ENCODE measurements at regions not wholly inside any gene's neighbourhood (a gene's known extent, or its start where the extent isn't known, plus 50 kb on each side); places are given as distances from the start of the nearest gene placed in this dataset.
"Not testable (repeated sequence)": the region's sequence is repeated elsewhere in the genome, so short reads cannot be mapped to it uniquely, and the experiment has no call there.

DNA sequence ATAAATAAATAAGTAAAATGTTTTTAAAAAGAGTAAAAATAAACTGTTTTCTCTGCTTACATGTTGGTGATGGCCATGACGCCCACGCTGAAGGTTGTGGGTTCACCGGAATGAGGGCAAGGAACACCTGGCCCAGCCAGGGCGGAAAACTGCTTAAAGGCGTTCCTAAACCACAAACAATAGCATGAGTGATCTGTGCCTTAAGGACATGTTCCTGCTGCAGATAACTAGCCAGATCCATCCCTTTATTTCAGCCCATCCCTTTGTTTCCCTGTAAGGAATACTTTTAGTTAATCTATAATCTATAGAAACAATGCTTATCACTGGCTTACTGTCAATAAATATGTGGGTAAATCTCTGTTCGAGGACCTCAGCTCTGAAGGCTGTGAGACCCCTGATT lies 63.3 kb upstream of the CEP78 start:
- DNase-seq, result not testable (repeated sequence)

DNA sequence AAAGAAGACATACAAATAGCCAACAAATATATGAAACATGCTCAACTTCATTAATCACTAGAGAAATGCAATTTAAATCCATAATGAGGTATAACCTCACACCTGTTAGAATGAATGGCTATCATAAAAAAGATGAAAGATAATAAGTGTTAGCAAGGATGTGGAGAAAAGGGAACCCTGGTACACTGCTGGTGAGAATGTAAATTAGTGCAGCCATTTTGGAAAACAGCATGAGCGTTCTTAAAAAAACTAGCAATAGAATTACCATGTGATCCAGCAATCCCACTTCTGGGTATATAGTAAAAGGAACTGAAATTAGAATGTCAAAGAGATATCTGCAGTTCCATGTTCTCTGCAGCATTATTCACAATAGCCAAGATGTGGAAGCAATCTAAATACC lies 64.2 kb upstream of the CEP78 start:
- no peak for DNase-seq

DNA sequence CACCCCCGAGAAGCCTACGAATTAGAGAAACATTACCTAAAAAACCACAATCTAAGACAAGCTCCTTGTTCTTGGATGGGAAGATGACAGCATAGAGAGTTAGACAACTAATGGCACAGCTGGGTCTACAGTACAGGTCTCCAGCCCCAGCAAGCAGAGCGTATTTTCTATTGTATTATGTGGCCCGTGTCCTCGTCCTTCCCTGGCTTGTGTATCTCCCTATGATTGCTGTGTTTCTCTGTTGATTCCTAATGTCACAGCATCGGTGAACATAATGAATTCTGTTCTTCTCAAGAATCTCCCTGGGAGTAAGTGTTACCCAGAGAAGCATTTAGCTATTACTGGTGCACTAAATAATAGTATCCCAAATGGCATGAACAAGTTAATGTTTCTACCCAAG lies 66.8 kb upstream of the CEP78 start:
- DNase-seq, result no peak

DNA sequence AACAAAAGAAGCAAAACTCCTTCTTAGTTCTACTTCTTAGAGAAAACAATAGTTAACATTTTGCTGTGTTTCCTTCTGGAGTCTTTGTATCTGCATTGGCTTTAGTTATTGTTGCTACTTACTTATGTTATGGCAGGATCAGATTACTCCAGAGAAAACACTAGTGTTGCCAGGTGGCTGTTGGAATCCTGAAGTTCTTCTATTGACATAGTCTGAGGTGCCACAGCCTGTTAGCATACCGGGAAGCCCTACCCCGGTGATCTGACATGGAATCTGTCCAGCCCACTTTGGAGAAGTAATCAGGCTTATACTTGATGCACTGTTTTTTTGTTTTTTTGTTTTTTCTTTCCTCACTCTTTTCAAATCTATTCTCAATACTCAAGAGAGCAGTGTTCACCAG lies 68.5 kb upstream of the CEP78 start:
- DNase-seq, result peak; percentile 50

DNA sequence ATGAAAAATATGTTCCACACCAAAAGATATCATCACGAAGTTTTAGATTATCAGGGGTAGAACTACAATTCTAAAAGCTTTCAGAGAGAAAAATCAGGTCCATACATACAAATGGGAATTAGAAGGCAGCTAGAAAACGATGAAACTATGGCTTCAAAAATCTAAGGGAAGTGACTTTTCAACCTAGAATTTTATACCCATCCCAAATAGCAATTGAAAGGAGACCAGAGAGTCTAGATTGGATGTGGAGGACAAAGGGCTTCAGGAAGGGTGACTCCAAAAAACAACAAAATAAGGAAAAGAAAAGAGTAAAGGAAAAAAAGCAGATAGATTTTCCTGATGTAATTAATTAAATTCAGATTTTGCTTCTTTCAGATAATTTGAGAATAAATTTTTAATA lies 72.0 kb upstream of the CEP78 start:
- no peak for DNase-seq

DNA sequence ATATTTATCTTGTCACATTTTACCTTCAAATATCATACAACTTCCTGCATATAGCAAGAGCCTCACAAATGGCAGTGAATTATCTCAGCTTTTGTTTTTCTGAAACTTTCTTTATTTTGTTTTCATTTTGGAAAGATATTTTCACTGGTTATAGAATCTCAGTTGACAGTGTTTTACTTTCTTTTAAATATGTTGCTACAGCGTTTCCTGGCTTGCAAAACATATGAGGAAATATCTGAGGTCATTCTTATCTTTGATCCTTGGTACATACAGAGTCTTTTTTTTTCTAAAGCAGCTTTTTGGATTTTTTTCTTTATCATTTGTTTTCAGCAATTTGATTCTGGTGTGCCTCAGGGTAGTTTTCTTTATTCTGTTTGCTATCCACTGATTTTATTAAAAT lies 77.6 kb upstream of the CEP78 start:
- peak; percentile 34 for DNase-seq

DNA sequence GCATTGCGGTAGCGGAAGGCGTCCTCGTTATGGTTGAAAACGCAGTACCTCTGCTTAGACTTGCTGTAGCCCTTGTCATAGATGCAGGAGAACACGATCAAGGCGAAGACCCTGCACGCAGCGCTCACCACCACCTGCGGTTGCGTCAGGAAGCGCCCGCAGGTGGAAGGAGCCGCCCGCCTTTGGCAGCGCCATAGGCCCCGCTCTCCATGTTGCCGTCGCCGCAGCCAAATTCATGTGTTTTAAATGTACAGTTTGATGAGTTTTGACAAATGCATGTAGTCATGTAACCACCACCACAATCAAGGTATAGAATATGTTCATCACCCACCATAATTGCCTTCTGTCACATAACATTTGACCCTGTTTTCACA lies 84.9 kb upstream of the CEP78 start:
- DNase-seq, result no peak

DNA sequence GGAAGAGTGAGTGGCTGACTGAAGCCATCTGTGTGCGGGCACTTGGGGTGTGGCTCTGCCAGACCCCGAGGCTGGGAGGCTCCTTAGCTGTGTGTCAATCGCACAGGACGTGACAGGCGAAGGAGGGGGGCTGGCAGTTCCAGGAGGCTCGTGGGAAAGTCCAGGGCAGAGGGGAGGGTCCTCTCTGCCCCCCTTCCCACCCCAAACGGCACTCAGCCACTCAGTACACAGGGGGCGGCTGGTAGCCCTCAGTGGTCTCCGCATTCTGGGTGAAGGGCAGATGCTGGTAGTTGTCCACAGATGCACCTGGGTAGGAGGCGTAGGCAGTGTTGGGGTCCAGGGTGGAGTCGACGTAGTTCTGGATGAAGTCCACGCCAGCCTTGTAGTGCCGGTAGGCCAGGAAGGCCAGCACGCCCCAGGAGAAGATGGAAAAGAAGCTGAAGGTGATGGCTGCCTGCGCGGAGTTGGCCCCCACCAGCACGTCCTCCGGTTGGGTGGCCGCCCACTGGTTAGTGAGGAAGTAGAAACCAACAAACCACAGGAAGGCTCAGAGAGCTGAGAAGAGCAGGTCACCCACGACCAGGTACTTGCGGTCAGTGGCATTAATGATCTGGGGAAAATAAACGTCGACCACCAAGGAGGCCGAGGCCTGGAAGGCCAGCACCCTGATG lies 85.4 kb upstream of the CEP78 start:
- no peak for DNase-seq

DNA sequence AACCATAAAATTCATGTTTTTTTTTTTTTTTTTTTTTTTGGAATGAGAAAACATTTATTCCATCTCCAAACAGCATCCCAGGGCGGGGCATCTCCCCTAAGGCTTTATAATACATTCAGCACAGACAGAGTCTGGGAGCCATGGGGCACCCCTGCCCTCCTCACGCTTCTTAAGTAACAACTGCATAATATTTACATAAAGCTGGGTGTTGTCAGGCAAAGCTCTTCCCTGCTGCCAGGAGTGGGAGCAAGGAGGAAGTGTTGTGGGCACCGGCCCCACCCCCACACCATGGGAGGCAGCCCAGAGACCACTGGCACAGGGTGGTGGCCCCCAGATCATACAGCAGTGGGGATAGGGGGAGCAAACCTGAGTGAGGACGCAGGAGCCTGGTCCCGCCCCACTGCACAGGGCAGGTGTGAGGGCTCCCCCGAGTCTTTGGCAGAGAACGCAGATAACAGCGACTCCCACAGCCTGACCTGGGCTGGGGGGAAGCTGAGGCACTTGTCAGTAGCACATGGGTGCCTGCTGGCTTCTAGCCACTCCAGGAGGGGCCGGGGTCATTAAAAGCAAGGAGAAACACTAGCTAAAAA lies 86.1 kb upstream of the CEP78 start:
- no peak for DNase-seq

DNA sequence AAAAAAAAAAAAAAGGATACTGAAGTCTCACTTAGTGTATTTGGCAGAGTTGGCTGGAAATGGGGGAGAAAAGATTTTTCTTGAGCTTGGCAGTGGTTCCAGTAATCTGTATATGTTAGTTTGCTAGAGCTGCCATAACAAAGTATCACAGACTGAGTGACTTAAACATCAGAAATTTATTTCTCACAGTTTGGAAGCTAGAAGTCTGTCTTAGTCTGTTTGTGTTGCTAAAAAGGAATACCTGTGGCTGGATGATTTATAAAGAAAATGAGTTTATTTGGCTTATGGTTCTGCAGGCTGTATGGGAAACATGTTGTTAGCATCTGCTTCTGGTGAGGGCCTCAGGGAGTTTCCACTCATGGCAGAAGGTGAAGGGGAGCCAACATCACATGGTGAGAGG lies 89.6 kb upstream of the CEP78 start:
- no peak for DNase-seq

DNA sequence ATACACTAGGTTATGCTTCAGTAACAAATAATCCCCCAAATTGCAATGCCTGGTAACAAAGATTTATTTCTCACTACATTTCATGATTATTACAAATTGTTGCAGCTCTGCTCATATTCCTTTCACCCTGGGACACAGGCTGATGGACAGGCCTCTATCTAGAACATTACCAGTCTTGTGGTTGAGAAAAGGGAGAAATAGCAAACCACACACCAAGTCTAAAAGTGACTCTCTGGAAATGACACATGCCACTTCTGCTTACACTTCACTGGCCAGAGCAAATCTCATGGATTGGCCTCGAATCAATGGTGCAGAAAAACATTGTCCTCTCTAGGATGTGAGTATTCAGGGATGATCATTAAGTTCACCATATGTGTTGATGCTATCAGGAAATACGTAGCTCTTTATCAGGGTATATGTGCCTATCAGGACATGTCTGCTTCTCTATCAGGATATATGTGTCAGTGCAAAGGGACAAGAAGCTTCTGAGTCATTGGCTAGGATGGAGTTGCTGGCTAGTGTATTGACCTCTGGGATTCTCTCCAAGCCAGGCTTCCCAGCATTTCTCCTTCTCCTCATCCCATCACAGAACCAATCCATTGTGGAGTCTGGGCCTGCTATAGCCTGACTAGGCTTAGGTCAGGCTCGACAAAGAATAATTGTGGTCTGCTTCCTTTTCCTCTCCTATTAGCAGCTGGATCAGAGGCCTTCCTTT lies 91.1 kb upstream of the CEP78 start:
- DNase-seq, result peak; percentile 93

DNA sequence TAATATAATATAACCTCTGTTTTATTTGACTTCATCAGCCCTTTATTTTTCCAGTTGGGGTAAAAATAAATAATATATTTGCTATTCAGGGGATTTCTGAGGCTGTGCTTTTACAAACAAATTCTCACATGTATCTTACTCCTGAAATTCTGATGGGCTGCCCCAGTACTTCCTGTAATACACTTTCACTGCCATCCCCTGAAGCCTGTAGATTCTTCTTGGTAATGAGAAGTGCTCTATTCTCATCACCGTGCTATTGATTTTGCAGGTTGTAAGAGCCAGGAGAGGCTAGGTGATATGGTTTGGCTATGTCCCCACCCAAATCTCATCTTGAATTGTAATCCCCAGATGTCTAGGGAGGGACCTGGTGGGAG lies 91.9 kb upstream of the CEP78 start:
- no peak for DNase-seq

DNA sequence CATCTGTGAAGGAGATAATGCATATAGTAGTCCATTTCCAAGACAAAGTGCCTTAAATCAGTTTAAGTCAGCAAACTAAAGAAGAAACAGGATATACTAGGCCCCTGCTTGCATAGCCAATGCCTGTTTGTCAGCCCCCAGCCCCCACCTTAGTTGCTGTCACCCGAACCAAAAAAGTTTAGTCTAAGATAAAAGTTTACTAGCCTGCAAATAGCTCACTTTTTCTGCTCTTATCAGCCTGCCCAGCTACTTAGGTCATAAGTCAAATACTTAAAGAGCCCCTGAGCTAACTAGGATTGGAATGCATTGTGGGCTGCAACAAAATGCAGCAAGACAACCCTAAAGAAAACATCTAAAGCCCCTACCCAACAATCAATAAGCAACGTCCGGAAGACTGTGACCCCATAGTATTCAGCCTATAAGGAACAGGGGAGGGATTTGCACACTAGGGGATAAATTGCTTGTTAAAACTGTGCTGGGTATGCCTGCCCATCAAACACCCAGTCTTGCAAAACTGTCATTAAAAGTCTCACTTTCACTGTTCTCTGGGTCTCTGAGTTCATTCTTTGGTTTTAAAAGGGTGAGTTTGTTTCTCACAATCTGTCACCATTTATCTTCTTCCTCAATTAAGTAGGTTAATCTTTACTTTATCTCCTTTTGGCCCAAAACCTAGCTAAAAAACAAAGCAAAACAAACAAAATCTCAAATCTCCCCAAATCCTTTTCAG lies 92.4 kb upstream of the CEP78 start:
- no peak for DNase-seq

DNA sequence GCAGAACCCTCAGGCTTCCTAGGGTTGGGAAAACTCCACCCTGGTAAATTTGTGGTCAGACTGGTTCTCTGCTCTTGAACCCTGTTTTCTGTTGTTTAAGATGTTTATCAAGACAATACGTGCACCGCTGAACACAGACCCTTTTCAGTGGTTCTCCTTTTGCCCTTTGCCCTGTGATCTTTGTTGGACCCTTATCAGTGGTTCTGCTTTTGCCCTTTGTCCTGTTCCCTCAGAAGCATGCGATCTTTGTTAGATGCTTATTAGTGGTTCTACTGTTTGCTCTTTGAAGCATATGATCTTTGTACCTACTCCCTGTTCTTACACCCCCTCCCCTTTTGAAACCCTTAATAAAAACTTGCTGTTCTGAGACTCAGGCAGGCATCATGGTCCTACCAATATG lies 93.6 kb upstream of the CEP78 start:
- DNase-seq, result not testable (repeated sequence)

DNA sequence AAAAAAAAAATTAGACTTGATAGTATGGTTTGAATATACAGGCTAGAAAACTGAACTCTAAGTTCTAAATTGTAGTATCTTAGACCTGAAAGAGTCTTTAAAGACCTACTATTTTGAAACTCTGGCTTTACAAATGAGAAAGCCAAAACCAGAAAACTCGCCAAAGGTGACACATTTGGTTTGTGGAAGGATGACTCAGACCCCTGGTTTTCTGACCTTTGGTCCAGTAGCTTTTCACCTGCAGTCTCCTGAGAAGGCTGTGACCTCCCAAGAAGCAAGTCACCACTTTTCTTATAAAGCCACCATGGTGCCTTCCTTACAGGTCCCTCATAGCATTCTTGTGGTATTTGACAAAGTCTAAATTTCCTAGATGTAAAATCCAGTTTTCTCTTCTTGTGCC lies 102.1 kb upstream of the CEP78 start:
- no peak for DNase-seq

DNA sequence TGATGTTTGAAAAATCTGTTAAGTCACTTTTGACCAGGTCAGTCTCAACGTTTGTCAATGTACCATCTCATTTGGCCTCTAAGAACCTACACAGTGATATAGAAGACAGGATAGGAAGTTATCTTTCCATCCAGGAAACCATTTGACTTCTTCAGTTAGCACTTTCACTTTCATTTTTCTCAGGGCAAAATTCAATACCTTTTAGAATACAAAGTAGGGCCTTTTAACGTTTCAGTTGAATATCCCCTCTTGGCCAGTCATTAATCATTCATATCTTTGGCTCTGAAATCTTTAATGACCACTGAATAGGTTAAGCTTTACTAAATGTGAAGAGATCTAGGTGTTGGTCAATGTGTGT lies 101.1 kb upstream of the GNAQ start:
- peak; percentile 12 for DNase-seq

DNA sequence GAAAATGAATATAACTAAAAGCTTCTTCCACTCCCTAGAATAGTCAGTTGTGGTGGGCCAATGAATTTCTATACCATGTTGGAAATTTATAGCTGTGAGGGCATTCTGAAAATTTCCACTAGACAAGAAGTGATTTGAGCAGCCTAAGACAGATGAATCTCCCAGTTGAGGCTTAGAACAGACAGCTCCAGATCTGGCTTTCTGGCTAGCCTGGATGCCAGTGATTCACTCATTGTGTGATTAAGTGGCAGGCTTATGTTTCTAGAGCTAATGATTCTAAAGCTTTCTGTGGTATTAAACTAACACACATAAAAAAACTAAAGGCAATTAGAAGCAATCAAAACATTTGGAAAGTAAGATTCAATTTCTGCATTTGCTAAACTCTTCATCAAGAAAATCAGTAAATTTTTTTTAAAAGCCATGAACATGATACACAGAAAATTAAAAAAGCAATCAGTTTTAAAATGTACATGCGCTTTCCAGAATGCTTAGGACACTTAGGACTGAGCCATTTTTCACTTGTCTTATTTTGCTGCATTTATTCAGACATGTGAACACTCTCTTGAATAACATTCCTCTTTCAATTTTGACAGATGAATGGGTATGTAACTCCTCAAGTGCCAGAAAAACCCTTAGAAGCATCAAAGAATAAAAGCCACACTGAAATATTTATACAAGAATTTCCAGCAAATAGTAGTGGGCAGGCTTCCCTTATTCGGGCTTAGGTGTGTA lies 100.5 kb upstream of the GNAQ start:
- peak; percentile 9 for DNase-seq

DNA sequence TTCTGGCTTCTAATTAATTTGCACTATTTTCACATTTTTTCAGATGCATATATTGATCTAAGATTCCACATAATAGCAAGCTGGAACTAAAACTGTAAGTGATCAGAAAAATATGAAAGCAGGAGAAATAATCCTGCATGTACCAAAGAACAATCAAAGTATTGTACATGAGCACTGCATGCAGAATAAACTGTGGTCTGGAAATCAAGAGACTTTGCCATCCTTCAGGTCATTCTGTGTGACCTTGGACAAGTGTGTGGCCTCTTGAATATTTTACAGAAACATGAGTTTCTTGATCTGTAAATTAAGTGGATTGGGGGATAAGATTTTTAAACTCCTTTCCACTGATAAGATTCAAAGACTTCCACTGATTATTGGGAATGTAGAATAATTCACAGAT lies 99.2 kb upstream of the GNAQ start:
- no peak for DNase-seq

DNA sequence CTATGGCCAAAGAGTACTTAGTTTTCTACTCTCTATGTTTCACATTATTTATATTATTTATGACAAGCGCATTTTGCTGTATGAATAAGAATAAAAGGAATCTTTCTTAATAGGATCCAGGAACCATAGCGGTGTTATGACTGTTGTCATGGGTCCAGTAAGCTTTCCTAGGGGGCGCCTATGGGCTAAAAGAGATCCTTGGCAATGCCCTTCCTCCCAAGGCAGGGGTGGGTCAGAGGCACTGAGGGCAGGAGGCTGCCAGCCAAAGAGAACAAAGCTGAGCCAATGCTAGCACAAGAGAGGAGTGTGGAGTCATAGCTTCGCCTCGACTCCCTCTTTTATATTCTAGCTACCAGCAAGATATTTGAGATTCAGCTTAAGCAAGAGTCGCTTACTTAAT lies 98.4 kb upstream of the GNAQ start:
- peak; percentile 21 for DNase-seq

DNA sequence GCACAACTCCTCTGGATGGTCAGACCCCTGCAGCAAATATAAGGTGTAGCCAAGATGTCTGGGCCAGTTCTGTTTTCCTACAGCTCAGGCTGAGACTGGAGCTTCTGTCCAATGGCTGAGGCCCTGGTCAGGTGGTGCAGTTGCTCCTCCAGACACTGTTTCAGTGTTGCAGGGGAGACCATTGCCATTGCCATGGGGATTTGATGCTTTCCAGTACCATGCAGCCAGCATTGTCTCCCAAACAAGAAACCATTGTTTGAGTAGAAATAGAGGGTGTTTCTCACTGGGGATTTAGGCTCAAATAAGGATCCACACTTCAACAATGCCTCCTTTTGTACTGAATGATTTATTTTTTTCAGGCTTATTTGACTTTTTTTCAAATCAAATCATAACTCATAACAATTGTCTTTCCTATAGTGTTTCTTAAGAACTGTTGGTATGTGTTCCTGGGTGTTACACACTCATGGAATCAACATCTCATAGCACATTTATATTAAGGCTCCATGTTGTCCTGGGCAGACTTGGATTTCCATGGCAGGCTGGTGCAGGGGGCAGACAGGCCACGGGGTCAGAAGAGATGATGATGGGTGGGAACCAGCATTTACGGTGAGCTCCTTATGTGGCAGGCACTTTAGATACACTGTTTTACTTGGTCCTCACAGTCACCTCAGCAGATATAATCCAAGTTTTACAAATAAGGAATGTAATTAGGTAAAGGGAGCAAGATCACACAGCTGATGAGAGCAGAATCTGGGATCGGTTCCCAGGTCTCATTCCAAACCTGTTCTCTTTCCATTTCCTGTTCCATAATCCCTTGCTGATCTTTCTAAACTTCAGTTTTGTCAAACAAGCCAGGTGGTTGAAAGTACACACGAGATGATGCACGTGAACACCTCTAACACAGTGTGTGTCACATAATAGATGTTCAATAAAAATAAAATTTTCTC lies 95.9 kb upstream of the GNAQ start:
- no peak for DNase-seq

DNA sequence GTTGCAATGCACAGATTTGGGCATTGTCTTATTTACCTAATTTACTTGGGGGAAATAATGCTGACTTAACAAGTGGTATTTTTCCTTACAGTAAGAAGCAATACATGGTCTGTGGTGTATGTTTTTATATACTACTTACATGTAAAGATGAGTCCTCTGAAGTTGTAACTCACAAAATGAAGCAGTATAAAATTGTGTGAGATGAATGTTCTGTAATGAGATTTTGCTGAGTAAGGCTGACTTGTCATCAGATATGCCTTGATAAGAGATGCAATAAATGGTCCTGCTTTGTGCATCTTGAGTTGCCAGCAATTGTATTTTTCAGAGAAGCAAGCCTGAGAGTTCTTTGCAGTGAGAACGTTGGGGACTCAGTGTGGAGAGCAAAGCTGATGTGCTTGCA lies 92.2 kb upstream of the GNAQ start:
- DNase-seq, result no peak

DNA sequence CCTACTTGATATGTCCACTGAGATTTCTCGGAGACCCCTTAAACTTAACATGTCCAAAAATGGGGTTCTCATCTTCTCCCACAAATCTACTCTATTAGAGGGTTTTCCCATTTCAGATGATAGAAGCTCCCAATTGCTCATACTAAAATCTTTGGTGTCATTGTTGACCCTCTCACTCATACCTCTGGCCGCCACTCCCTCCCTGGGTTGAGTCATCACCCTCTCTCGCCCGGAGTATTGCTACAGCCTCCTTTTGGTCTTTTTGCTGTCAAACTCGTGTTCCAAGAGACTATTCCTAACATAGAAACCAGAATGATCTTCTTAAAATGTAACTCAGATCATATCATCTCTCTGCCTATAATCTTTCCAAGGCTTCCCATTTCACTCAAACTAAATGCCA lies 91.0 kb upstream of the GNAQ start:
- DNase-seq, result no peak
